PFSK-1 (cell line): ENCODE measurements at regions not wholly inside any gene's neighbourhood (a gene's known extent, or its start where the extent isn't known, plus 50 kb on each side); places are given as distances from the start of the nearest gene placed in this dataset.

Source experiments
- FOXP2 ChIP-seq: optimal IDR thresholded peaks from 2 replicates; pipeline ENCODE3; 2011; ENCODE audit warnings: borderline replicate concordance, control low read depth, inconsistent platforms; ENCODE audit not compliant: insufficient read depth; ENCODE audit errors: extremely low read length, extremely low read depth
- POLR2AphosphoS5 ChIP-seq: IDR thresholded peaks from 2 replicates; pipeline ENCODE4 v1.6.1; 2012; ENCODE audit warnings: low read depth, mild to moderate bottlenecking, control low read depth, low read length, moderate library complexity
- REST ChIP-seq, 2 experiments: IDR thresholded peaks; 2 replicates each; pipeline versions ENCODE4 v1.6.1 to v1.8.0; 2011 to 2012; ENCODE audit warnings: low read depth in 2 of 2, low read length in 2 of 2, control low read depth in 1 of 2, inconsistent platforms in 1 of 2, mild to moderate bottlenecking in 1 of 2, moderate library complexity in 1 of 2; ENCODE audit not compliant: insufficient read depth in 1 of 2
- SIN3A ChIP-seq: IDR thresholded peaks from 2 replicates; pipeline ENCODE4 v1.6.1; 2012; ENCODE audit warnings: mild to moderate bottlenecking, low read length, moderate library complexity, borderline replicate concordance; ENCODE audit not compliant: insufficient read depth
- TAF1 ChIP-seq: IDR thresholded peaks from 2 replicates; pipeline ENCODE4 v1.6.1; 2012; ENCODE audit warnings: low read length, control low read depth, borderline replicate concordance; ENCODE audit not compliant: insufficient read depth

- TF ChIP-seq POLR2AphosphoS5 (no peak), REST (IDR thresholded peaks at IDR 0.05; ENCODE audit: insufficient read depth in 1 of 2, low read depth in 2 of 2, low read length in 2 of 2) (no peak), SIN3A (no peak)
Measured at GRCh38 chr20:23142162-23143050, 56.3 kb upstream of the CD93 start.

- TF ChIP-seq TAF1 (no peak), FOXP2 (no peak), POLR2AphosphoS5 (no peak), SIN3A (no peak), REST (IDR thresholded peaks at IDR 0.05; ENCODE audit: insufficient read depth in 1 of 2, low read depth in 2 of 2, low read length in 2 of 2) (no peak)
Measured at GRCh38 chr20:23141450-23142161, 55.5 kb upstream of the CD93 start.

- no peak for TF ChIP-seq TAF1
Measured at GRCh38 chr20:23140991-23141390, 54.9 kb upstream of the CD93 start.

- TF ChIP-seq REST (IDR thresholded peaks at IDR 0.05; ENCODE audit: insufficient read depth in 1 of 2, low read depth in 2 of 2, low read length in 2 of 2), result no peak
- no peak for TF ChIP-seq FOXP2
- TF ChIP-seq POLR2AphosphoS5, result no peak
- no peak for TF ChIP-seq TAF1
- TF ChIP-seq SIN3A, result no peak
Measured at GRCh38 chr20:23139524-23139923, 53.4 kb upstream of the CD93 start.

GRCh38 chr20:23138682-23139081 is 52.6 kb upstream of the CD93 start:
- no peak for TF ChIP-seq TAF1
- no peak for TF ChIP-seq SIN3A
- TF ChIP-seq FOXP2, result no peak
- no peak for TF ChIP-seq REST (IDR thresholded peaks at IDR 0.05; ENCODE audit: insufficient read depth in 1 of 2, low read depth in 2 of 2, low read length in 2 of 2)
- TF ChIP-seq POLR2AphosphoS5, result no peak
